Gastrocnemius medialis (tissue), 4 donors: ENCODE measurements at regions not wholly inside any gene's neighbourhood (a gene's known extent, or its start where the extent isn't known, plus 50 kb on each side); places are given as distances from the start of the nearest gene placed in this dataset.

ENCODE experiments used
- ATAC-seq, 2 donors: fragments of 150-250 bp; one replicate each; pipeline ENCODE4 v1.9.1; 2016
- DNase-seq, 2 donors: peaks; one replicate each; pipeline ENCODE4 v3.0.0-alpha.2; 2019
- H3K27ac ChIP-seq, 4 donors: fragments of 200-600 bp; sonication (generic); 1 replicate in 1 of 4; 2 replicates in 3 of 4; pipeline ENCODE4 v1.5.1; 2016 to 2018; ENCODE audit warnings: mild to moderate bottlenecking in 2 of 4, moderate library complexity in 1 of 4
- H3K27me3 ChIP-seq, 3 donors: fragments of 200-600 bp; sonication (generic) in 2 of 3; 1 replicate in 1 of 3; 2 replicates in 2 of 3; pipeline versions ENCODE4 v1.5.1 to v1.6.0; 2016 to 2019; ENCODE audit warnings: mild to moderate bottlenecking in 1 of 3, moderate library complexity in 1 of 3
- H3K36me3 ChIP-seq, 2 donors: fragments of 200-600 bp; sonication (generic) in 1 of 2; one replicate each; pipeline ENCODE4 v1.5.1; 2017 to 2018
- H3K4me1 ChIP-seq, 2 donors: fragments of 200-600 bp; sonication (generic) in 1 of 2; one replicate each; pipeline ENCODE4 v1.5.1; 2016 to 2017; ENCODE audit warnings: mild to moderate bottlenecking in 2 of 2
- H3K4me3 ChIP-seq, 4 donors: fragments of 200-600 bp; sonication (generic) in 3 of 4; 1 replicate in 1 of 4; 2 replicates in 3 of 4; pipeline ENCODE4 v1.5.1; 2016 to 2019; ENCODE audit warnings: mild to moderate bottlenecking in 2 of 4
- H3K9me3 ChIP-seq, 3 donors: fragments of 200-600 bp; sonication (generic) in 2 of 3; 1 replicate in 1 of 3; 2 replicates in 2 of 3; pipeline ENCODE4 v1.5.1; 2016 to 2019
- CTCF ChIP-seq, 5 experiments: fragments of 450-650 bp in 3 of 5; fragments of 200-600 bp in 2 of 5; sonication (generic) in 2 of 5; IDR thresholded peaks in 4 of 5; conservative IDR thresholded peaks in 1 of 5; 1 replicate in 4 of 5; 2 replicates in 1 of 5; pipeline ENCODE4 v1.5.1; 2016 to 2019; ENCODE audit warnings: antibody characterized with exemption in 5 of 5, mild to moderate bottlenecking in 3 of 5, moderate library complexity in 3 of 5
- POLR2A ChIP-seq, 2 donors: fragments of 450-650 bp; IDR thresholded peaks; one replicate each; pipeline ENCODE4 v1.6.1; 2017; ENCODE audit warnings: antibody characterized with exemption in 2 of 2, mild to moderate bottlenecking in 2 of 2, moderate library complexity in 2 of 2
- in situ Hi-C, 4 donors: fragments of 200-750 bp; cut with MboI; loops; one replicate each; pipeline versions ENCODE4 v1.15.0 to v1.8.0; 2017; ENCODE audit warnings: low sequenced_read_pairs in 4 of 4
- intact Hi-C: fragments of 100-400 bp; cut with DNase I; formaldehyde crosslinking; loops from one replicate; pipeline ENCODE4 v1.15.1; 2023; ENCODE audit warnings: low total_unique reads

- DNase-seq (no peak), ATAC-seq (no peak)
- Histone ChIP-seq H3K36me3 (no peaks in the 10 kb centered on the region), H3K27me3 (no peaks in the 10 kb centered on the region), H3K4me3 (no peak overlapping the region), H3K9me3 (no peaks in the 10 kb centered on the region), H3K27ac (no peak overlapping the region), H3K4me1 (peaks cover 4 to 8% of the 10 kb centered on the region in 2 donors)
- TF ChIP-seq CTCF (IDR thresholded peaks at IDR 0.05 in 4 of 5, conservative IDR thresholded peaks at IDR 0.05 in 1 of 5) (no peak), POLR2A (IDR thresholded peaks at IDR 0.05) (no peak)
- in situ Hi-C loops: no loop called here
- intact Hi-C loops: no loop called here
Observed at GRCh38 chr2:217000406-217000805, 140.5 kb upstream of the TNP1 start.

GRCh38 chr2:216996279-216996845 is 136.5 kb upstream of the TNP1 start:
- H3K36me3 ChIP-seq: no peaks in the 10 kb centered on the region
- H3K9me3 ChIP-seq: no peaks in the 10 kb centered on the region
- ATAC-seq: no peak
- no peak for DNase-seq
- H3K4me1 ChIP-seq: peaks cover 0 to 4% of the 10 kb centered on the region in 2 donors
- no peak overlapping the region for H3K4me3 ChIP-seq
- no peak for TF ChIP-seq POLR2A (IDR thresholded peaks at IDR 0.05)
- no peak for TF ChIP-seq CTCF (IDR thresholded peaks at IDR 0.05 in 4 of 5, conservative IDR thresholded peaks at IDR 0.05 in 1 of 5)
- in situ Hi-C loops: no loop called here
- intact Hi-C loops: no loop called here
- H3K27me3 ChIP-seq: no peaks in the 10 kb centered on the region
- H3K27ac ChIP-seq: no peak overlapping the region

- intact Hi-C loops: no loop called here
- Histone ChIP-seq H3K36me3 (no peaks in the 10 kb centered on the region), H3K9me3 (no peaks in the 10 kb centered on the region), H3K4me3 (no peak overlapping the region), H3K27me3 (no peaks in the 10 kb centered on the region), H3K4me1 (peaks cover 0 to 4% of the 10 kb centered on the region in 2 donors), H3K27ac (peak overlapping the region in 3 of 4 donors; percentile 7 to 28 (median 18))
- peak; percentile 18 to 38 for ATAC-seq
- no peak for DNase-seq
- TF ChIP-seq CTCF (IDR thresholded peaks at IDR 0.05 in 4 of 5, conservative IDR thresholded peaks at IDR 0.05 in 1 of 5) (no peak), POLR2A (IDR thresholded peaks at IDR 0.05) (no peak)
- in situ Hi-C loops: no loop called here
Observed at GRCh38 chr2:216994353-216994854, 134.5 kb upstream of the TNP1 start.

- TF ChIP-seq POLR2A (IDR thresholded peaks at IDR 0.05): no peak
- TF ChIP-seq CTCF (IDR thresholded peaks at IDR 0.05 in 4 of 5, conservative IDR thresholded peaks at IDR 0.05 in 1 of 5): no peak
- Histone ChIP-seq H3K9me3 (no peaks in the 10 kb centered on the region), H3K27ac (peak overlapping the region in 2 of 4 donors; percentile 38 to 49), H3K4me1 (peaks cover 1 to 4% of the 10 kb centered on the region in 2 donors), H3K4me3 (no peak overlapping the region), H3K27me3 (no peaks in the 10 kb centered on the region), H3K36me3 (no peaks in the 10 kb centered on the region)
- DNase-seq: no peak
- in situ Hi-C loops: no loop called here
- no peak for ATAC-seq
- intact Hi-C loops: no loop called here
Observed at GRCh38 chr2:216992056-216992675, 132.3 kb upstream of the TNP1 start.
